HG03520 (cell line): ENCODE measurements at regions not wholly inside any gene's neighbourhood (a gene's known extent, or its start where the extent isn't known, plus 50 kb on each side); places are given as distances from the start of the nearest gene placed in this dataset.

Source experiments
- ATAC-seq: cut with Tn5 transposase; IDR thresholded peaks from one replicate; pipeline ENCODE4 v1.9.1; 2021; ENCODE audit warnings: mild to moderate bottlenecking, moderate library complexity; ENCODE audit not compliant: unreplicated experiment

DNA sequence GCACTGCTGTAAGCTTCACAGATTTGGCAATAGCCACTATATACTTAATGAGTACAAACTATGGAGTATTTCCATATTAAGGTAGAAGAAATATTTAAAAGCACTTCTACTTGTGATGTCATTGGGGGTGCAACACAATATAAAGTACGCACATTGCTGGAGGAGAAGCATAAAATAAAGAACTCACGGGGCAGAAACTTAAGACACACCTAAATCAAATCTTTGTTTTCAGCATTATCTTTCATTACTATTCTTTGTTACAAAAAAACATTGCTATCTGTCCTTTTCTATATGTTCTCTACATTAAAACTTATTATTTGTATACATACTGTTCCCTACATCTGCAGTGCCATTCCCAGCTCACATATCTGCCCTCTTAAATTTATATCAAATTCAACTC, 93.3 kb upstream of the VPREB1 start:
- ATAC-seq = no peak

- ATAC-seq = no peak
These were observed 94.1 kb upstream of the VPREB1 start for GRCh38 chr22:22150457-22150856.

GRCh38 chr22:22148905-22149304, 95.7 kb upstream of the VPREB1 start:
- no peak for ATAC-seq

DNA sequence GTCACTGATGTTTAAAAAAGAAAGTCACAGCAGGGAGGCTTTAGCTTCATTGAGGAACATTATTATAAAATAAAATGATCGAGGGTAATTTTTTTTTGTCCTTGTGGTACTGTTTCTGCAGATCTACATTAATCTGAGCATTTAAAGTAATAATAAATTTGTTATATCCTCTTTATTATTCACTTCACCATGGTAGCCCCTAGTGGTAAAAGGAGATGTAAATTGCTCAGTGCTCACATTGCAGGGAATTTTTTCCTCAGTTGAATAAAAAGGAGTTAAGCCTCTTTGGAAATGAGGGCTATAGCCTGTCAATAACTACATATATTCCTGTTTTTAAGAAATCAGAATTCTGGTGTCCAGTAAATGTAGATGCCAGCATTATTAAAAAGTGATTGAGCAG, 99.7 kb upstream of the VPREB1 start:
- ATAC-seq = no peak

GRCh38 chr22:22143448-22143847, 101.1 kb upstream of the VPREB1 start:
- no peak for ATAC-seq

DNA sequence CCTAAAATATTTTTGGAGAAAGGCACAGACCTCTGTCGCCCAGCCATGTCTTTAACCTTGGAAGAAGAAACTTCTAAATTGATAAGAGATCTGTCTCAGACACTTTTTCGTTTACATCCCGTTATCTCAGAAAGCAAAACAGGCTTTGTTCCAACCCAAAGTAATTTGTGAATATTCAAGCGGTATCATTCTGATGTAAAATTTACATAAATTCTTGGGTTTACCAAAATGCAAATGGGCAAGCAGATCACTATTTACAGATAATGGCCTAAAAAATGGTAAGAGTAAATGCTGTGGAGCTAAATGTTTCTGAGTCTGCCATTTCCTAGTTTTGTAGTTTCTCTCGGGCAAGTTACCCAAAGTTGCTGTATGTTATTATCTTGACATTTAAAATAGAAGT, 101.9 kb upstream of the VPREB1 start:
- no peak for ATAC-seq

DNA sequence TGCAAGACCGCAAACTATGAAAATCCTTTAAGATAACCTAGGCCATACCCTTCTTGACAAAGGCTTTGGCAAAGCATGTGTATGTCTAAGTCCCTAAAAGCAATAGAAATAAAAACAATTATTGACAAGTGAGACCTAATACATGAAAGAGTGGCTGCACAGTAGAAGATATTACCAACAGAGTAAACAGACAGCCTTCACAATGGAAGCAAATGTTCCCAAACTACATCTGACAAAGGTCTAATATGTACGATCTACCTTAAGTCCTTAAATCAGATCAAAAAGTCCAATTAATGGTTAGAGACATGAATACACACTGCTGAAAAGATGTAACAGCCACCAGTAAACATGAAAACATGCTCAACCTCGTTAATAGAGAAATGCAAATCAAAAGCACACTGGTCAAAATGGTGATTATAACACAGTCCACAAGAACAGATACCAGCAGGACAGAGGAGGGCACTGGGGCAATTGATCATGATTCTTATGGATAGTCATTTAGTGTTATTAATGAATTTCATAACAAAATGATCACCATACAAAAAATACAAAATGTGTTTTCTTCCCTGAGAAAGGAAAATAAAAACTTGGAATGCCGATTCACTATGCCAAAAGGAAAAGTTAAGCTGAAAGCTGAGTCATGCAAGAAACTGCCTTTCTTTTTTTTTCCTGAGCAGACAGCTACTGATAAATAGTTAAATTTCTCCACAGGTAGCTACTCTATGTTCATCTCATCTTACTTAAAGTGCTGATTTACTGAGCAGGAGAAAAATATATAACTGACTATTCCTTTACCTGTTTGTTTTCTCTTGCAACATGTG, 102.6 kb upstream of the VPREB1 start:
- no peak for ATAC-seq

GRCh38 chr22:22141031-22141430, 103.6 kb upstream of the VPREB1 start:
- ATAC-seq = no peak

GRCh38 chr22:22139364-22139763, 105.2 kb upstream of the VPREB1 start:
- ATAC-seq = no peak

GRCh38 chr22:22138915-22139314, 105.7 kb upstream of the VPREB1 start:
- ATAC-seq = no peak

DNA sequence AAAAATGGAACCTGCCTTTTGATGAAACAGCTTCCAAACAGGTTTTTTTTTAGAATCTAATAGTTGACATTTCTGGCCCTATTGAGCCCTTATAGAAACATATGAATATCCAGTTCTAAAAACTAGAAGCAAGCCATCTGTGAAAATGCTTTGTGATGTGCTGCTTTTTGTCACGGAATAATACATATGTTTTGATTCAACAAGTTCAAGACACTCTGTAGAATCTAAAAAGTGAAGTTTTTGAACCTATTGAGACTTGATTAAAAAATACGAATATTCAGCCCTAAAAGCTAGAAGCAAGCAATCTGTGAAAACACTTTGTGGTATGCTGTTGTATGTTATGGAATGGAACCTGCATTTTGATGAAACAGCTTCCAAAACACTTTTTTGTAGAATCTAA, 106.7 kb upstream of the VPREB1 start:
- no peak for ATAC-seq

- ATAC-seq = no peak
These were observed 110.7 kb upstream of the VPREB1 start for GRCh38 chr22:22133910-22134309.

- ATAC-seq = no peak
These were observed 113.5 kb upstream of the VPREB1 start for GRCh38 chr22:22130953-22131608.

GRCh38 chr22:22129387-22129786, 115.2 kb upstream of the VPREB1 start:
- ATAC-seq = no peak

DNA sequence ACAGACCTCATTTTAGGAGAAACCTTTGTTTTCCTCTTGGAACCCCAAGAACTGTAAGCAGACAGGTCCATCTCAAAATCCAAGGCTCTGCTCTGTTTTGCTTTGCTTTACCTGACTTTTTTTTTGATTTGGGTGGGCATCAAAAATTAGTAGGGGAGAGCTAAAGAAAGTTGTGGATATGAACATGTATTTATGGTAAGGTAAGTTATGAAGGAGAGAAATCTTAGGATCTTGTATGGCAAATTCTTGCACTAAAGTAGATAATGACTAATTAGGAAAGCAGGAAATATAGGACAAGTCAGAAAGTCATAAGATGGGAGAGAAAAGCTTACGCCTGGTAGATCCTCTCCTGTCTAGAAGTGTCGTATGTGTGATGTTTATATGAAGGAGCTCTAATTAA, 116.1 kb upstream of the VPREB1 start:
- no peak for ATAC-seq

DNA sequence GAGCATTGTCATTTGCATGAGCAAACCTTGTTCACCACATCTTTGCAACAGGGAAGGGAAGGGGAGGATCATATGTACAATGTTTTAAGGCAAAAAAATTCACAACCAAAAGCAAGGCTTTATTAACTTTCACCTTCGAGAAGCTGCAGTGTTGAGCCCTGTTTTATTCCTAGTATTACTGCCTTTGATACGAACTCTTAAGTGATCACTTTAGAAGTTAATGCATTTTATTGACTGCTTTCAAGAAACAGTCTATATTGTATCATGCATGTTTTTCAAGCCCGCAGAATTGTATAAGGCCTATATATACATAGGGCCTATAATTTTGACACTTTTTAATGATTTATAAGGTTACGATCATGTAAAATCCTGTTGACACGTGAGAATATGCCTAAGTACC, 117.5 kb upstream of the VPREB1 start:
- no peak for ATAC-seq

- no peak for ATAC-seq
These were observed 118.8 kb upstream of the VPREB1 start for GRCh38 chr22:22125579-22126468.

- no peak for ATAC-seq
These were observed 119.5 kb upstream of the VPREB1 start for GRCh38 chr22:22125028-22125578.

- no peak for ATAC-seq
These were observed 120.2 kb upstream of the VPREB1 start for GRCh38 chr22:22124374-22124773.

- no peak for ATAC-seq
These were observed 120.7 kb upstream of the VPREB1 start for GRCh38 chr22:22123960-22124278.
